HepG2 (cell line): ENCODE measurements at regions not wholly inside any gene's neighbourhood (a gene's known extent, or its start where the extent isn't known, plus 50 kb on each side); places are given as distances from the start of the nearest gene placed in this dataset.

Experiments
- ATAC-seq: fragments of 200-7000 bp; cut with Tn5 transposase; 3 replicates; pipeline ENCODE4 v1.9.1; 2020; ENCODE audit warnings: mild to moderate bottlenecking, moderate library complexity
- BruUV-seq: library from RNA; stranded (reverse); fragments of 400-500 nt; replicated peaks from 2 replicates; lab custom pipeline; 2021; lab: Mats Ljungman, UMichigan
- CTCF ChIA-PET: fragments of 300-600 bp; formaldehyde crosslinking; extraction: SDS; loops from one replicate; lab custom pipeline; 2021; ENCODE audit warnings: low total read pairs, inconsistent platforms, low intra/inter-chr PET ratio; lab: Yijun Ruan, JAX
- POLR2A ChIA-PET: fragments of 350-600 bp; sonication (Branson Sonifier 250); formaldehyde crosslinking; loops from one replicate; lab custom pipeline; 2020; ENCODE audit warnings: antibody characterized with exemption, inconsistent platforms; lab: Yijun Ruan, JAX
- DNase-seq: peaks from one replicate; pipeline ENCODE4 v3.0.0-alpha.2; 2015; ENCODE audit warnings: low spot score
- FAIRE-seq: peaks from 3 replicates; lab custom pipeline; 2011; peaks lifted over from hg19 to GRCh38; lab: Jason Lieb, UNC
- H2AFZ ChIP-seq: one replicate; pipeline ENCODE4 v1.6.1; 2011; ENCODE audit warnings: low read length, inconsistent platforms
- H3K27ac ChIP-seq: fragments of 300-600 bp; 3 replicates; pipeline ENCODE4 v1.8.0; 2011; ENCODE audit warnings: mixed run types, mild to moderate bottlenecking, mixed read lengths, low read length, inconsistent platforms; ENCODE audit not compliant: insufficient read depth; ENCODE audit errors: extremely low read length
- H3K27me3 ChIP-seq, 2 experiments: fragments of 200-600 bp in 1 of 2; 2 replicates in 1 of 2; 3 replicates in 1 of 2; pipeline versions ENCODE4 v1.6.0 to v1.8.0; 2011; ENCODE audit warnings: low read length in 2 of 2, mild to moderate bottlenecking in 2 of 2, moderate library complexity in 2 of 2, inconsistent platforms in 1 of 2; ENCODE audit not compliant: insufficient read depth in 2 of 2, control insufficient read depth in 1 of 2
- H3K36me3 ChIP-seq, 2 experiments: fragments of 200-600 bp in 1 of 2; replicated peaks in 1 of 2; 2 replicates in 1 of 2; 3 replicates in 1 of 2; pipeline versions ENCODE4 v1.5.1 to v1.8.0; 2011; ENCODE audit warnings: low read length in 2 of 2, inconsistent platforms in 1 of 2; ENCODE audit not compliant: insufficient read depth in 2 of 2, control insufficient read depth in 1 of 2
- H3K4me1 ChIP-seq: 2 replicates; pipeline ENCODE4 v1.5.1; 2012; ENCODE audit warnings: low read length, inconsistent platforms; ENCODE audit not compliant: insufficient read depth
- H3K4me2 ChIP-seq: 2 replicates; pipeline ENCODE4 v1.6.0; 2011; ENCODE audit warnings: low read depth, low read length, inconsistent platforms
- H3K4me3 ChIP-seq, 3 experiments: fragments of 200-600 bp in 1 of 3; sonication (generic), shearing (Covaris generic) in 1 of 3; replicated peaks in 1 of 3; 2 replicates each; pipeline ENCODE4 v1.5.1; 2011 to 2016; ENCODE audit warnings: low read length in 3 of 3, inconsistent platforms in 2 of 3, low read depth in 2 of 3, mild to moderate bottlenecking in 2 of 3, control low read depth in 1 of 3, mixed read lengths in 1 of 3; ENCODE audit not compliant: insufficient read depth in 1 of 3
- H3K79me2 ChIP-seq: one replicate; pipeline ENCODE4 v1.6.1; 2011; ENCODE audit warnings: low read length, inconsistent platforms; ENCODE audit not compliant: insufficient read depth
- H3K9ac ChIP-seq: 2 replicates; pipeline ENCODE4 v1.6.0; 2011; ENCODE audit warnings: mild to moderate bottlenecking, low read depth, low read length, inconsistent platforms; ENCODE audit not compliant: insufficient read depth
- H3K9me3 ChIP-seq: 2 replicates; pipeline ENCODE4 v1.5.1; 2012; ENCODE audit warnings: mild to moderate bottlenecking, low read length
- H4K20me1 ChIP-seq: 2 replicates; pipeline ENCODE4 v1.6.0; 2011; ENCODE audit warnings: inconsistent platforms, mild to moderate bottlenecking, low read length, moderate library complexity; ENCODE audit not compliant: insufficient read depth
- ATAD3A ChIP-seq: sonication (generic); formaldehyde crosslinking; IDR thresholded peaks from 2 replicates; pipeline ENCODE4 v1.4.0; 2020; ENCODE audit warnings: missing genetic modification reagents
- CEBPB ChIP-seq: IDR thresholded peaks from 2 replicates; pipeline ENCODE4 v1.6.1; 2011; ENCODE audit warnings: low read depth, low read length, improper control_type of control experiment, borderline replicate concordance
- IRF9 ChIP-seq: sonication (generic); formaldehyde crosslinking; IDR thresholded peaks from 2 replicates; pipeline ENCODE4 v1.8.0; 2022; ENCODE audit warnings: missing genetic modification reagents, mild to moderate bottlenecking, borderline replicate concordance
- LRRFIP1 ChIP-seq: sonication (generic); formaldehyde crosslinking; conservative IDR thresholded peaks from 2 replicates; pipeline ENCODE4 v1.4.0; 2020; ENCODE audit warnings: missing genetic modification reagents
- NR2F1 ChIP-seq, 2 experiments: fragments of 450-650 bp in 1 of 2; formaldehyde crosslinking in 1 of 2; IDR thresholded peaks; 2 replicates each; pipeline versions ENCODE4 v1.5.0 to v1.6.1; 2016 to 2020; ENCODE audit warnings: mild to moderate bottlenecking in 1 of 2, missing compliant biosample characterization in 1 of 2, missing genetic modification reagents in 1 of 2, moderate library complexity in 1 of 2
- ONECUT2 ChIP-seq: sonication (generic); formaldehyde crosslinking; IDR thresholded peaks from 2 replicates; pipeline ENCODE4 v1.4.0; 2020; ENCODE audit warnings: missing genetic modification reagents
- RARG ChIP-seq: sonication (generic); formaldehyde crosslinking; IDR thresholded peaks from 2 replicates; pipeline ENCODE4 v1.4.0; 2020; ENCODE audit warnings: low read depth, mild to moderate bottlenecking, missing genetic modification reagents
- RORA ChIP-seq: sonication (generic); formaldehyde crosslinking; IDR thresholded peaks from 2 replicates; pipeline ENCODE4 v1.5.0; 2020; ENCODE audit warnings: mild to moderate bottlenecking, missing genetic modification reagents, moderate library complexity
- SNAPC5 ChIP-seq: sonication (generic); formaldehyde crosslinking; IDR thresholded peaks from 2 replicates; pipeline ENCODE4 v1.8.1; 2023; ENCODE audit warnings: mild to moderate bottlenecking, missing genetic modification reagents, borderline replicate concordance
- SRY ChIP-seq: sonication (generic); formaldehyde crosslinking; IDR thresholded peaks from 2 replicates; pipeline ENCODE4 v1.8.0; 2022; ENCODE audit warnings: mild to moderate bottlenecking, missing genetic modification reagents
- USF2 ChIP-seq, 2 experiments: sonication (generic) in 1 of 2; formaldehyde crosslinking in 1 of 2; IDR thresholded peaks; 2 replicates each; pipeline versions ENCODE4 v1.5.1 to v1.6.1; 2011 to 2020; ENCODE audit warnings: borderline replicate concordance in 1 of 2, low read depth in 1 of 2, low read length in 1 of 2, mild to moderate bottlenecking in 1 of 2, missing genetic modification reagents in 1 of 2, moderate library complexity in 1 of 2
- YEATS4 ChIP-seq: sonication (generic); formaldehyde crosslinking; IDR thresholded peaks from 2 replicates; pipeline ENCODE4 v1.4.0; 2020; ENCODE audit warnings: missing genetic modification reagents, borderline replicate concordance
- ZNF383 ChIP-seq: sonication (generic); formaldehyde crosslinking; IDR thresholded peaks from 2 replicates; pipeline ENCODE4 v1.4.0; 2020; ENCODE audit warnings: missing genetic modification reagents, mild to moderate bottlenecking, borderline replicate concordance
- ZNF441 ChIP-seq: sonication (generic); formaldehyde crosslinking; IDR thresholded peaks from 2 replicates; pipeline ENCODE4 v1.7.0; 2021; ENCODE audit warnings: missing genetic modification reagents, borderline replicate concordance
- ZNF446 ChIP-seq: sonication (generic); formaldehyde crosslinking; IDR thresholded peaks from 2 replicates; pipeline ENCODE4 v1.5.0; 2020; ENCODE audit warnings: mild to moderate bottlenecking, missing genetic modification reagents
- ZNF546 ChIP-seq: sonication (generic); formaldehyde crosslinking; conservative IDR thresholded peaks from 2 replicates; pipeline ENCODE4 v1.8.1; 2023; ENCODE audit warnings: mild to moderate bottlenecking, missing genetic modification reagents
- WGBS: methylation state at CpG from one replicate; pipeline ENCODE4 v1.1.6; 2017; ENCODE audit warnings: low lambda C conversion rate; 5-methylcytosine and 5-hydroxymethylcytosine counted together
- in situ Hi-C: cut with HindIII; loops from 2 replicates; pipeline ENCODE4 v1.10.0; 2017; ENCODE audit warnings: low pct_unique_long_range_greater_than_20kb; ENCODE audit not compliant: extremely low pct_ligation_motif_present
- intact Hi-C: fragments of 100-400 bp; cut with micrococcal nuclease; formaldehyde crosslinking; loops from one replicate; pipeline ENCODE4 v1.10.0; 2022; ENCODE audit not compliant: unreplicated experiment

GRCh38 chr16:62926121-62926801 lies 890.0 kb upstream of the CDH8 start:
- Histone ChIP-seq H3K9me3 (peaks cover 87% of the 10 kb centered on the region), H3K9ac (no peak overlapping the region), H2AFZ (no peak overlapping the region), H3K27ac (no peak overlapping the region), H3K4me2 (no peak overlapping the region), H4K20me1 (no peaks in the 10 kb centered on the region), H3K27me3 (no peaks in the 10 kb centered on the region), H3K4me3 (no peak overlapping the region), H3K79me2 (no peaks in the 10 kb centered on the region), H3K4me1 (no peaks in the 10 kb centered on the region), H3K36me3 (no peaks in the 10 kb centered on the region)
- ChIA-PET POLR2A (no interaction called here), CTCF (no interaction called here)
- DNase-seq (no peak), FAIRE-seq (no peak), ATAC-seq (no peak)
- 6% methylated on average over 5 of the region's 5 CpGs for WGBS
- no peak for TF ChIP-seq IRF9 (CRISPR knock-in tag)
- no peak for TF ChIP-seq ONECUT2 (CRISPR knock-in tag)
- no peak for TF ChIP-seq ATAD3A (CRISPR knock-in tag)
- no peak for TF ChIP-seq SNAPC5 (CRISPR knock-in tag)
- TF ChIP-seq ZNF446 = no peak
- no peak for TF ChIP-seq CEBPB
- TF ChIP-seq USF2 (IDR thresholded peaks at IDR 0.05; ENCODE audit: low read depth, low read length) = no peak
- no peak for TF ChIP-seq USF2 (CRISPR knock-in tag; IDR thresholded peaks at IDR 0.05; ENCODE audit: borderline replicate concordance)
- TF ChIP-seq ZNF441 (CRISPR knock-in tag) = no peak
- TF ChIP-seq SRY (CRISPR knock-in tag) = no peak
- TF ChIP-seq RARG (CRISPR knock-in tag) = no peak
- no peak for TF ChIP-seq RORA
- TF ChIP-seq ZNF383 (CRISPR knock-in tag) = no peak
- no peak for TF ChIP-seq ZNF546 (CRISPR knock-in tag)
- no peak for TF ChIP-seq NR2F1 (CRISPR knock-in tag; IDR thresholded peaks at IDR 0.05)
- TF ChIP-seq LRRFIP1 = no peak
- TF ChIP-seq YEATS4 (CRISPR knock-in tag) = no peak
- no TSS peak for BruUV-seq
- in situ Hi-C loops = no loop called here
- intact Hi-C loops = no loop called here
